Transverse colon (tissue), 4 donors: ENCODE measurements at regions not wholly inside any gene's neighbourhood (a gene's known extent, or its start where the extent isn't known, plus 50 kb on each side); places are given as distances from the start of the nearest gene placed in this dataset.

Experiments used
- EP300 ChIP-seq: sonication (generic); formaldehyde crosslinking; IDR thresholded peaks from one replicate; pipeline ENCODE4 v1.6.1; 2017; ENCODE audit warnings: antibody characterized with exemption, low read depth
- POLR2A ChIP-seq: fragments of 450-650 bp; IDR thresholded peaks from one replicate; pipeline ENCODE4 v1.6.1; 2016; ENCODE audit warnings: antibody characterized with exemption, mild to moderate bottlenecking, moderate library complexity
- POLR2AphosphoS5 ChIP-seq, 3 donors: sonication (generic); formaldehyde crosslinking; IDR thresholded peaks; one replicate each; pipeline ENCODE4 v1.6.1; 2016; ENCODE audit warnings: antibody characterized with exemption in 3 of 3
- TF ChIP-seq, protein P1 (sequence below), 5 experiments: fragments of 200-600 bp in 3 of 5; fragments of 450-650 bp in 2 of 5; sonication (generic) in 3 of 5; IDR thresholded peaks; 1 replicate in 2 of 5; 2 replicates in 3 of 5; pipeline ENCODE4 v1.5.1; 2016 to 2017; ENCODE audit warnings: antibody characterized with exemption in 5 of 5, inconsistent platforms in 3 of 5, mild to moderate bottlenecking in 2 of 5, moderate library complexity in 1 of 5

DNA sequence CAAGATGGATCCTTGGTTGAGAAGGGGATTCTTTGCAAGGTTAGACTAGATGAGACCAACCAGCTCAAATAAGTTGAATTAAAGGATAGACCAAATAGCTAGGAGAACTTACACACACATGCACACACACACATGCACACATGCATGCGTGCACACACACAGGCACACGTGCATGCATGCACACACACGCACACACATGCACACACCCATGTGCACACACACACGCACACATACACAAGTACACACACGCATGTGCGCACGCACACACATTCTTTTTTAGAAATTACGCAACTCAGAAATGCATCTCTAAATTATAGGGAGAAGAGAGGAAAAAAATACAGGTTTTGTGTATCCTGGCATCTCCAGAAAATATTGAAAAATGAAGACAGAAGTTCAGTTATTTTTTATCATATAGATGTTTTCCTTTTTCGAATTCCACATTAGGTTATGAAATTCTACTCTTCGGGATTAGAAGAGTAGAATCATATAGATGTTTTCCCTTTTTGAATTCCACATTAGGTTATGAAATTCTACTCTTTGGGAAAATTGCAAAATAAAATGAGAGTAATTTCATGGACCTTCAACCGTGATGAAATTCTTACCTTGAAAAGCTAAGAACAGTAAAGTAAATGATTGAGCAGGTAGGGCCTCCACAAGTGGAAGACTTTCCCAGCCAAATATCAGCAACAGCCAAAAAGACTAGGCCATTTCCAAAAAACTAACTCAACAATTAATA, 243.2 kb upstream of the USP25 start:
- TF ChIP-seq, protein P1, sequence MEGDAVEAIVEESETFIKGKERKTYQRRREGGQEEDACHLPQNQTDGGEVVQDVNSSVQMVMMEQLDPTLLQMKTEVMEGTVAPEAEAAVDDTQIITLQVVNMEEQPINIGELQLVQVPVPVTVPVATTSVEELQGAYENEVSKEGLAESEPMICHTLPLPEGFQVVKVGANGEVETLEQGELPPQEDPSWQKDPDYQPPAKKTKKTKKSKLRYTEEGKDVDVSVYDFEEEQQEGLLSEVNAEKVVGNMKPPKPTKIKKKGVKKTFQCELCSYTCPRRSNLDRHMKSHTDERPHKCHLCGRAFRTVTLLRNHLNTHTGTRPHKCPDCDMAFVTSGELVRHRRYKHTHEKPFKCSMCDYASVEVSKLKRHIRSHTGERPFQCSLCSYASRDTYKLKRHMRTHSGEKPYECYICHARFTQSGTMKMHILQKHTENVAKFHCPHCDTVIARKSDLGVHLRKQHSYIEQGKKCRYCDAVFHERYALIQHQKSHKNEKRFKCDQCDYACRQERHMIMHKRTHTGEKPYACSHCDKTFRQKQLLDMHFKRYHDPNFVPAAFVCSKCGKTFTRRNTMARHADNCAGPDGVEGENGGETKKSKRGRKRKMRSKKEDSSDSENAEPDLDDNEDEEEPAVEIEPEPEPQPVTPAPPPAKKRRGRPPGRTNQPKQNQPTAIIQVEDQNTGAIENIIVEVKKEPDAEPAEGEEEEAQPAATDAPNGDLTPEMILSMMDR (IDR thresholded peaks at IDR 0.05): no peak
- TF ChIP-seq POLR2AphosphoS5 (IDR thresholded peaks at IDR 0.05): no peak
- no peak for TF ChIP-seq POLR2A
- TF ChIP-seq EP300: no peak
